Right hindlimb (tissue), 1 donor: ENCODE measurements at regions not wholly inside any gene's neighbourhood (a gene's known extent, or its start where the extent isn't known, plus 50 kb on each side); places are given as distances from the start of the nearest gene placed in this dataset.

Experiments
- DNase-seq: peaks from one replicate; pipeline ENCODE4 v3.0.0-alpha.2; 2018

DNA sequence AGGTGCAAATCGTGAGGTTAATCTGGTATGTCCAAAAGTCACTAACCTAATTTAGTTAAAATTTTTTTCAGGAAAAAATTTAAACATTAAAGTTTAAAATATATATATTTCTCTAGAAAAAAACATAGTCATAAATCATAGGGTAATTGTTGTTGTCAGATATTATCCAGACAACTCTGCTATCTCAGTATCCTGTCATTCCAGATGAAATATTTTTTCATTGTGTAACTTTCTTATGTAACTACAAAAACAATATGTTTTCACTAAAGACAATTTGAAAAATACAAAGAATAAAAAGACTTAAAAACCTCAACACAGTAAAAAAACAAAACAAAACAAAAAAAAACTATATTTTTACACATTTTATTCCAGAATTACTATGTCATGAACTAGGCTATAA lies 57.6 kb downstream of the TENT5A start:
- no peak for DNase-seq

DNA sequence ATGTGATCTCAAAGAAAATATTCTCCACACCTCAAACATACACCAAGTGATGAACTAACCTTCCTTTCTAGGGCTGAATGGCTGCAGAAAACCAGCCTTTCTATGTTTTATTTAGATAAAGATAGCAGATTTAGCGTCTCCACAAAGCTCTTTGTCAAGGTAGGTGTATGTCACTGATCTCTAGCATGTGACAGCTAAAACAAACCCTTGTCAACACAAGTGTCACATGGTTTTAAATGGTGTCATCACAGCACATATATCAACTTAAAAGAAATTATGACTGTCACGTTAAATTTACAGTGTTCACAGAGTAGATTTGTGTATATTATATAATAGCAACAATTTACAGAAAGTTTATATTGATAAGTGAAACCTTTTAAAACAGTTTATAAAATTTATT lies 58.3 kb downstream of the TENT5A start:
- DNase-seq = no peak

DNA sequence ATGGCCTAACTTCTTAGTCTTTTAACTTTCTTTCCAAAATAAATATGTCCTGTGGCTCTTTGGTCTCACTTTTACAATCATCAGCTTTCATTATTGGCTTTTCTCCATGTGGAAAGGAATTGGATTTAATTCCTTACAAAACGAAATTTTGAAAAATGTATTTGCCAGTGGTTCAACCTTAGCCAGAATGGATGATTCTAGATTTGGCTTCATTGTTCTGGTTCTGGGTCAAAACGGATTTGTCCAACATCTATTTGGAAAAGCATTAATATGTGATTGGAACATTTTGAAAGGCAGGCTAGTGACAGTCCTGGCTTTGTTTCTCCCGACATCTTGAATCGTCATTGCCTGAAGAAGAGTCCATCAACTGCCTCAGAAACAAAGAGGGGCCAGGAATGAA lies 59.2 kb downstream of the TENT5A start:
- no peak for DNase-seq

DNA sequence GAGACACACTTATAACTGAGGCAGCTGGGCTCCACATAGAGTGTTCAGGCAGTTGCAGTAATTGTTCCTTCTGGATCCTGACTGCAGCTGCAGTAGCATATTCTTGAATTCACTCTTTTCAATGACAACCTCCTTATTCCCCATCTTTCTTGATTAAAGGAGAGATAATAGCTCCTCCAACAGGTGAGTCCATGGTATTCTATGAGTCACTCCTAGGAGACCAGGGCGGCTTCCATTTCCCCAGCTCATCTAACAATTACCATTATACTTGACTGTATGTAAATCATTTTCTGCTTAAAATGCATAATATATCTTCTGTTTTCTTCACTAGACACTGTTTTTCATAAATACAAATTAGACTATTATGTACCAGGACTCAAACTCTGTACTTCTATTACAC lies 62.4 kb downstream of the TENT5A start:
- DNase-seq = no peak

DNA sequence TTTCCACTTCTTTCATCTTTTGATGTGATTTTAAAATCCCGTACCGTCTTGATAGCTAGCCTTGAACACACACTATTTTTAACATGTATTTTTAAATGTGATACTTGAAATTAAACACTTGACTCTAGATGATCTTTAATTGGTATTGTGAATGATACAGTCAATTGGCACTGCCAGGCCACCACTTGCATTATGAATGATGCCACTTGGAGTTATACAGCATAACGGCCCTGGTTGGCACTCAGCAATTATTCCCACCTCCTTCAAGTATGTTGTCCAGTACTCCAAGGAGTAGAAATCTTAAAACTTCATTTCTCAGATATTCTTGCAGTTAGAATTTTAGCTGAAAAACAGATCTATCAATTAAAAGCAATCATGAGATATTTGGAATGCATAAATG lies 62.9 kb downstream of the TENT5A start:
- DNase-seq = no peak

DNA sequence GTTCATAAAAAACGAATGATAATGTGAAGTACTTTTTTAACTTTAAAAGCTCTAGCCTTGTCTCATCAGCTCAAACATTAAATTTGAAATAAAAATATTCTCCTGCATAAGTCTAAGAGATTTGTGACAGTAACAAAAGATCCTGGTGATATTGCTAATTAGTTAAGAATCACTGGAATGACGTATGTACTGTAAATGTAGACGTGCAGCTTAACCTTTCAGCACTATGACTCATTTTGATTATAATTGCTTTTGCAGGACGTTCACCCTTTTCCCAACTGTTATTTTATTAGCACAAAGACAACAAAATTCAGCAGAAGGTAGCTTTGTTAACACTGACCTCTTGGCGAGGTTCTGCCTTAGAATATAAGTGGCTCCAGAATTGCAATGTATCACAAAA lies 68.6 kb downstream of the TENT5A start:
- no peak for DNase-seq

DNA sequence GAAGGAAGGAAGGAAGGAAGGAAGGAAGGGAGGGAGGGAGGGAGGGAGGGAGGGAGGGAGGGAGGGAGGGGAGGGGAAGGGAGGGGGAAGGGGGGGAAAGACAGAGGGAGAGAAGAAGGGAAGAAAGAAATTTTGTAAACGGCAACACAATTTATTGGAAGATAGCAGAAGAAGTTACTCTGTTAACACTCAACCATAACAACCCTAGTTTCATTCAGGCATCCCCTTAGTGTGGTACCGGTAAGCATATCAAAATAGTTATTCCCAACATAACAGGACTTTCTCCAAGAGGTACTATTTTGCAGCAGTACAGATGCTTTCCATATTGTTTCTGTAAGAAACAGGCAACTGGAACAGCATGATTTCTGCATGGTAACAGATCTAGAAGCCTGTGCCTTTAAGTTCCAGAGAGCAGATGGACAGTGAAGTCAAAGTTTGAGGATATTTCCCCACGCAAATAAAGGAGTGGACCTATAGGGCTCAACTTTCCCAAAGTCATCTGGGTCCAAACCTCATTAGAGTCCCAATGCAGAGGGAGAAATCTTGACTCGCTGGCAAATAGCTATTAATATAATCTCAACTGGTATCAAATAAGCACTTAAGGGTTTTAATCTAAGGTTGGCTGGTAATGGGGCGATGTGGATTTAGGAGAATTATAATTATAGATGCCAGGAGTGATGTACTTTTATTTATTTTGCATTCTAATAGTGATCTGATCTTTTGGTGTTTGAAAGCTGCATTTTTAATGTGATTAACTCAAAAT lies 69.4 kb downstream of the TENT5A start:
- DNase-seq = no peak

DNA sequence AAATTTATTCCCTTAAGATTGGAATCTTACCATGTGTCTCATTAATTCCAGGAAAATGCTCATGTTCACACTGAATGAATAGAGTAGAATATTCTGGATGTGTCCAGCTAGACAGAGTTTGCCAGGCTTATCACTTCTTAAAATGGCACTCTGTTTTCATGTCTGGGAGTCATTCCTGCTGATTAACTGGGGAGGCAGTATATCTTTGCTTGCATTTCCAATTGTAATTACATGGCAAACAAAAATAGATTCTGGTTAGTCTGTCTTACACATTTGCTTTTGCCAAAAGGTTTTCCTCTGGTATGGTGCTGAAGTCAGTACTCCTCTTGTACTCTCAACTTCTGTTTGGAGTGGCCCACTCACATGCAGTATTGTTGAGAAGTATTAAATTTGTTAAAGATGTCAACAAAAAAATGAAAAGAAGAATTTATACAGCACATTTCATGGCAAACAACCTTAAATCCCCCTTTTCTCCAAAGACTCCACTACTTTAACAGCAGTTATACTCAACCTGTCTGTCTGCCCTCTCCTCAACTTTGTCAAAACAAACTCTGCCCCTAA lies 70.2 kb downstream of the TENT5A start:
- no peak for DNase-seq

DNA sequence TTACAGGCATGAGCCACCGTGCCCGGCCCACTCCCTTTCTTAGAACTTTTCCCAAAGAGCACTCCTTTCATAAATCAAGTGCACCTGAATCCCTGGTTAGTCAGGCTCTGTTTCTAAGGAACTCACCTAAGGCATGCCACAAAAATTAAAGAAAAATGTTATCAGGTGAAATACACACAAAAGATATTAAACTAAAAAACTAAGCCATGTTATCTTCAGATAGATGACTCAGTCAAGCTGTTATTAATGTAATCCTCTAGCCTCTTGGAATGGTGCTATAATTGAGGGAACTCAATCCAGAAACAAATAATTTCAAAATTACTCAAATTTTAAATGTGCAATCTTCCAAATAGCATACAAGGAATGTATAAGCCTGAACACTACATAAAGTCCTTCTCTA lies 83.0 kb downstream of the TENT5A start:
- DNase-seq = no peak

DNA sequence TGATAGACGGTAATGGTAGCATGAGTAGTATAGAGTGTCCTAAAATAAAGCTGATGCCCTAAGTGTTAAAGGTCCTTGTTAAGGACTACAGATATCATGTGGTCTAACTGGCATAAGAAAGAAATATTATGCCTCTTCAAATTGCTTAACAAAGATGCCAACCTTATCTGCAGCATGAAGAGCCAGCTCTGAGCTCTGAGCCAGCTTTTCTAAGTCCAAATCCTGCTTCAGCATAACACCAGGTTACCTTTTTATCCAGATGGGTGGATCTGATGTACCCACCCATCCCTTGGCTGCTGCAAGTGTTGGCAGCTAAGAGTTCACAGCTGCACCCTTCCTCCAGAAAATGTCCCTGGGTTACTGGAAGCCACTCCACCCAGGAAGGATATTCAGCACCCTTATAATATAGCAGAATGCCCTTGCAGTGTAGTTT lies 83.8 kb downstream of the TENT5A start:
- DNase-seq = no peak

DNA sequence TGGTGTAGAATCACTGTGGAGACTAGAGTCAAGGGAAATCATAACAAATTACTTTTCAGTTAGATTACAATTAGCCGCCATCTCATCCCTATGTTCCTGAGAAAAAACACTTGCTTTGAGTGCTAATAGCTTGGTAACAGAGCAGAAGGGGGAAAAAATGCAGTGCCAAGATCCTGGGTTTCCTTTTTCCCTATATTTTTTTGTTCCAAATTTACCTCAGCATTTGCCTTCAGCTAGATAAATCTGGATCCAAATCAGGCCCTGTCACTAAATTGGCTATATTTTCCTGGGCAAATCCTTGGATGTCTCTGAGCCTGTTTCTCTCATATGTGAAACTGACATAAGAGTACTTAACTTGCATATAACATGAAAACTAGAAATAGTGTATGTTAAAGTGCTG lies 86.0 kb downstream of the TENT5A start:
- DNase-seq = no peak

DNA sequence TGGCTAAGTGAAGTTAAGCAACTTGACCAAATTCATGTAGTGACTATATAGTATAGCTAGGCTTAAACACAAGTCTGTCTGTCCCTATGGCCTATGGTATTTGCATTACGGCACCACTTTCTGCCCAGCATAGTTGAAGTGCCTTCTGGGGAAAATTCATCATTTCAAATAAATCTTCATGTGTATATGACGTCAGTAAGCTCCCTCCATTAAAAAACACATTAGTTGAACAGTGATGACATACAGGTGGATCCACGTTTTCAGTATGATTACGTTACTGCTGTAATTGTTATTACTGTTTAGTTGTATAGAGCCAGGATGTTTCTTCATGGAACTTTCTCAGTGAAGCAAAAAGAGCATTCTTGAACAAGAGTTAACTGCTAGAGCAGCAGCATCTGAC lies 96.2 kb downstream of the TENT5A start:
- DNase-seq = no peak

DNA sequence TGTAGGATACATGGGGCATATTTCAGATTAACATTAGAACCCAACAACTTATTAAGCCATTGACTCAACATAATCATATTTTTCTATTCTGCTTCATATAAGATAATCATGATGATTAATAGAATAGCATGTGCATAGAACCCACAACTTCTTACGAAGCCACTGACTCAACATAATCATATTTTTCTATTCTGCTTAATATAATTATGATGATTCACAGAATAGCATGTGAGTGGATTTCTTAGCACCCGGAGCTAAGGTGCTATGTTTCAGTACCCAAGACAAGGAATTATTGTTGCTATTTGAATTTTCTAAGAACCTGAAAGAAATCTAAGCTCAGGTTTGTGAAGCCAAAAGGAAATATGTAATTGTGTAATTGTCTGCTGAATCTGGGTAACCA lies 96.8 kb downstream of the TENT5A start:
- DNase-seq = no peak

DNA sequence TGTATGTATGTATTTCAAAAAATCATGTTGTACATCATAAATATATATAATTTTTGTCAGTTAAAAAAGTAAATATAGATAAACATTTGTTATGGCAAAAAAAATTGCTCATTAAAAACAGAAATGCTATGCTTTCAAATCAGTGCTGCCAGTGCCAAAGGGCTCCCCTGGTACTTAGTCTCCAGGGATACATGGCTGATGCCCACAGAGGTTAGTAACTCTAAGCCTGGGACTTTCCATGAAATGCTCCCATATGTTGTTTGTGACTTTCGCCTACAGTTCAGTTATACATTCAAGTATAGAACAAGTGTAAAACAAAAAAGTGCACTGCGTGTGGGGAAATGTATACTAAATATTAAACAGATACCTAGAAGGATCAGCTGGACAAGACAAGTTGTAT lies 104.0 kb downstream of the TENT5A start:
- no peak for DNase-seq

DNA sequence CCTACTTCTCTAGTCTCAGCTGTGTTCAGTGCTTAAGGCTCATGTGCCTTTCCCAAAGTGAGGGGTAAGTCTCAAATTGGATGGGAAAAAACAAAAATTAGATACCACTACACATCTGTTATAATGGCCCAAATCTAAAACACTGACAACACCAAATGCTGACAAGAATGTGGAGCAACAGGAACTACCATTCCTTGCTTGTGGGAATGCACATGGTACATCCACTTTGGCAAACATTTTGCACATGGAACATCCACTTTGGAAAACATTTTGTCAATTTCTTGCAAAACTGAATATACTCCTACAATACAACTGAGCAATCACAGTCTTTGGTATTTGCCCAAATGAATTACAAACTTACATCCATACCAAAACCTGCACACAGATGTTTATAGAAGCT lies 109.3 kb downstream of the TENT5A start:
- DNase-seq = no peak

DNA sequence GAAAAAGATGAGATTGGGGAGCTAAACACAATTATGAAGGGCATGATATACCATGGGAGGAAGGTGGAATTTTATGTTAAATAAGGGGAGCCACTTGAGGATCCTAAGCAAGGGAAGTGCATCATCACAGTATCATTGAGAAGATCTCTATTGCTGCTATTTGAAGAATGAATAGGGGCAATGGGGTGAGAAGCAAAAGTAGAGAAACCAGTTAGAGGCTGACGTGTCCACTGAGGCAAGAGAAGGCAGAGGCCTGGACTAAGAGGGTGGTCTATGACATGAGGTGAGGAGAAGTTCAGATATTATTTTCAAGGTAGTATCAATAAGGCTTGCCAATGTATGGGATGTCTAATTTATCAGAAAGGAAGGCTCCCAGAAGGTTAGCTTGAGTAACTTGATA lies 111.6 kb downstream of the TENT5A start:
- no peak for DNase-seq

DNA sequence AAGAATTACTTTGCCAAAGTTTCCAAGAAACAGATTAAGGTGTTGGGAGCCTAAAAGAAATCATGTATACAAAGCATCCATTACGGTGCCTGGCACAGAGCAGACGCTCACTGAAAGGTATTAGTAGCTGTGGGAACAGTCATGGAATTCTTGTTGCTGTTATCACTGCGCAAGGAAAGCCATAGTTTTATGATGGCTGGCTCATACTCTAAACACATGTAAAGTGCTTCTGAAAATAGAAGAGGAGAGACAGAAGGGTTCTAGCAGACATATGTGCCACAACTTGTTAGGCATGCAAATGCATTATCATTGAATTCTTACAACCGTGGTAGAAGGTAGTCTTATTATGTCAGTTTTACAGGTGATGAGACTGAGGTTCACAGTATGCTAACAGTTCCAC lies 112.4 kb downstream of the TENT5A start:
- DNase-seq = no peak

DNA sequence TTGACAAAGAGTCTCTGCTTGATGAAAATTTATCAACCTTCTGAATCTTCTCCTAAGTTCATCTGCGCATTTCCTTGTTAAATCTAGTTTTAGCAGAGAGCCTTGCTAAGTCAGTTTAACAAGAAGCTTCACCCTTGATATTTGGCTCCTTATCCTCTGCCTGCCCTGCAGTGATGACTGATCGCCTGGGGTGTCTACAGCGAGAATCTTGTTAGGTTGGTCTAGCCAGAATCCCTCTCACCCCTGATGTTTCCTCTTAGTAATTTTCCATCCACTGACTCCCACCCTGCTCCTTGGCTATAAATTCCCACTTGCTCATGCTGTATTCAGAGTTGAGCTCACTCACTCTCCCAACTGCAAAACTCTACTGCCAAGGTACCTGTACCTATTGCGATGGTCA lies 114.1 kb downstream of the TENT5A start:
- DNase-seq = no peak

DNA sequence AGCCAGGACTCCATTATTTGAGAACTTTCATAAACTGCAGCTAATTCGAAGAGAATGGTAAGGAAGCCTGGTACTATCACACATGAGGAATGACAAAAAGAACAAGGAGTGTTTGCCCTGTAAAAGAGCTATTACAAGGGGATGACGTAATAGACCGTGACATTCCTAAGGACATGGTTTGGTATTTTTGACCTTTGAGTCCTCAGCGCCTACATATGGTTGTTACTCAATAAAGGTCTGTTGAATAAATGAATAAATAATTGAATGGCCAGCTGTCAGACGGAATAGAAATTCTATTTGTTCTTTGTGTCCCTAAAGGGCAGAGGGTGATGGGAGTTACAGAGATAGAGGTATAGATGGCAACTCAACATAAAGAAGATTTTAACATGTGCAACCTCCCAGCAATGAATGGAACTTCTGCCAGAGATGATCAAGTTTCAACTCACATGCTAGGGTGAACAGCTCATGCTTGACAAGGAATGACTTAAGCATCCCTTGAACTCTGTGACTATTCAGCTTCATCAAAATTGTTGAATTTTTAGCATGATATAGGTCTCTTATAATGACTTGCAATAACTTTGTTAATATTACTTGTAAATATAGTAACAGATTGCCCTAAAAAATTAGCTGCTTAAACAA lies 115.4 kb downstream of the TENT5A start:
- no peak for DNase-seq

DNA sequence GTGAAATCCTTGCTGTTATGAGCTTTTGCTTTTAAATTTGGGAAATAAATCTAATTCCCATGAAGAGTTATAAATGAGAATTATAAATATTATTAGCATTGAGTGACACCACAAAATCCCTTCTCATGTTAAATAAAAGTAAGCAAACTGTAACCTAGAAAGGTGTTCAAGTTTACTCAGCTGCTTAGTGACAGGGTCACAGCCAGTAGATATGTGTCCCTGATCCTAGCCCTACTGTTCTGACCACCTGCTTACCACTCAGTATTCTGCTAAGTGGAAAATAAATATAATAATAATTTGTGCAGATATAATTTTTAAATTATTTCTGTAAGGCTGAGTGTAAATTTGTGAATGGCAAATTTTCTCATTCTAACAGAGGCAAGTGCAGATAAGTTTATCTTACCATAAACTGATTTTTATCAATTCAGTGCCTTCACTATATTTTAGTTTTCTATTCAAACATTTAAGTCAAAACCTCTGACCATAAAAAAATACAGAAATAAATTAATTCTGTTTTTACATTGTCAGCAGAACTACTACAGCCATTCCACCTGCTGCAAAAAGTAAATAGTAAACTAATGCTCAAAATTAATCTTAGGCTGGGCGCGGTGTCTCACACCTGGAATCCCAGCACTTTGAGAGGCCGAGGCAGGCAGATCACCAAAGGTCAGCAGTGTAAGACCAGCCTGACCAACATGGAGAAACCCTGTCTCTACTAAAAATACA lies 118.2 kb downstream of the TENT5A start:
- DNase-seq = no peak

DNA sequence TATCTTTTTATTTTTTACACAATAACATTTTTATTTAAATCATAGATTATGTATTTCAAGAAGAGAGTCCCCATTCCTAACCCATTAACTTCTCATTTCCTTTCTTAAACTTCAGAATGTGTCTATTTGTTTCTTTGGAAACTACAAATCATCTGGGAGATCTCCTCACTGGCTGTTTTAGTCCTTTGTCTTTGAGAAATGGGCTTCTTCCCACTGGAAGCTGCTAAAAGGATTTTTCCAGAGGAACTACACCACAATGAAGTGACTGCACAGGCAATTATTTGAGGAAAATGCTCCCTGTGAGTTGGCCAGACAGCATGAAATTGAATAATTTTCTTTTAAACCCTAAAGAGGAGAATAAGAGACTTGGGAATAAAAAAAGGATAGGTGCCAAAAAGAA lies 119.1 kb downstream of the TENT5A start:
- DNase-seq = no peak

DNA sequence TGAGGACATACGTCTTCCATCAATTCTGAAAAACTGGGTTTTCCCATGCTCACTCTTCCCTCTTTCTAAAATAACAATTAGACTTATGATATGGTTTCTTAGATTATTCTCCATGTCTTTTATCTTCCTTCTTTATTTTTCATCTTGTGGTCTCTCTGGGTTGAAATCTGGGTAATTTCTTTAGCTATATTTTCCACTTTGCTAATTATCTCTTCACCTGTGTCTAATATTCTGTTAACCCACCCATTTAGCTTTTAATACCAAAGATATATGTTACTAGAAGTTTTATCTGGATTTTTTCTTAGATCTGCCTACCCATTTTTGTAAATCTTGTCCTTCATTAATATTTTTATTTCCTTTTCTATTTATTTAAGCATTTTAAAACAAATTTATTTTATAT lies 121.8 kb downstream of the TENT5A start:
- no peak for DNase-seq

DNA sequence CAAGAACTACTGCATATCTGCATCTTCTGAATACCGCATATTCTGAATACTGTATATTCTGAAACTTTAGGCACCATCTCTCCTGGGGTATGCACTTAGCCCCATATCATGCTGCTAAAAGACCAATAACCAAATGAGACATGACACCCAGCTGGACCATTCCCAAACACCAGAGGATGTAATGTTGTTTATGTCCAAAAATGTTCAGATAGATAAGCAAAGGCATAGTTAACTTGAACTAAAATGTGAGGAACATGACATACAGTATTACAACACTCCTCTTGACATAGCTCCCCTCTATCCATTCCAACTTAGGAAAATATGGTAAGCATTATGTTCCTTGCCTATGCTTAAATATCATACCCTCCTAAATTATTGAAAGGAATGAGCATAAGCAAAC lies 127.3 kb downstream of the TENT5A start:
- DNase-seq = no peak

DNA sequence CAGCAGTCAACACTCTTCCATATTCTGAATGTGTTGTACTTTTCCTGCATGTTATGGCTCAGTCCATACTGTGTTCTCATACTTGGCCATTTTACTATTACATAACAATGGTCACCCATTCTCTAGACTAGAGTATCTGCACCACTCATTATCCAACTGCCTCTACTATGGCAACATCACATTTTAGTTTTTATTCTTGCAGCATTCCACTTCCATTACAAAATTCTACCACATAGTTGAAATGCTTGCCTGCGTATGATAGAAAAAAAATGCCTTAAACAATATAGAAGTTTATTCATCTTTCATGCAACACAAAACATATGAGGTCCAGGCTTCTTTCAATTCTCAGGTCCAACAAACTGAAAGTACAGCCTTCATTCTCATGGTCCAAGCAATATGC lies 128.0 kb downstream of the TENT5A start:
- no peak for DNase-seq
